CD8-positive, alpha-beta memory T cell (primary cell): ENCODE measurements at regions not wholly inside any gene's neighbourhood (a gene's known extent, or its start where the extent isn't known, plus 50 kb on each side); places are given as distances from the start of the nearest gene placed in this dataset.

Experiments
- CTCF ChIA-PET: fragments of 350-600 bp; sonication (Branson Sonifier 250); formaldehyde crosslinking; loops from one replicate; lab custom pipeline; 2021; ENCODE audit warnings: antibody characterized with exemption; lab: Charles Lee
- POLR2A ChIA-PET: fragments of 350-600 bp; sonication (Branson Sonifier 250); formaldehyde crosslinking; loops from one replicate; lab custom pipeline; 2021; ENCODE audit warnings: antibody characterized with exemption; lab: Charles Lee
- DNase-seq, 5 donors: peaks; one replicate each; pipeline versions ENCODE4 v3.0.0 to v3.0.0-alpha.2; 2020 to 2022; ENCODE audit warnings: mixed read lengths in 1 of 5
- H3K27ac ChIP-seq: one replicate; pipeline ENCODE4 v1.7.0; 2013; ENCODE audit warnings: low read depth, mild to moderate bottlenecking, low read length, moderate library complexity
- H3K27me3 ChIP-seq: 2 replicates; pipeline ENCODE4 v1.7.0; 2013; ENCODE audit warnings: low read length, mild to moderate bottlenecking; ENCODE audit not compliant: insufficient read depth, poor library complexity, severe bottlenecking
- H3K36me3 ChIP-seq: 2 replicates; pipeline ENCODE4 v1.7.0; 2013; ENCODE audit warnings: mild to moderate bottlenecking, low read length, moderate library complexity; ENCODE audit not compliant: insufficient read depth
- H3K4me1 ChIP-seq: 2 replicates; pipeline ENCODE4 v1.7.0; 2013; ENCODE audit warnings: mild to moderate bottlenecking, low read length, moderate library complexity; ENCODE audit not compliant: insufficient read depth
- H3K4me3 ChIP-seq: 2 replicates; pipeline ENCODE4 v1.7.0; 2013; ENCODE audit warnings: mild to moderate bottlenecking, low read length
- H3K9me3 ChIP-seq: 2 replicates; pipeline ENCODE4 v1.7.0; 2013; ENCODE audit warnings: mild to moderate bottlenecking, low read length
- H3K27ac Mint-ChIP-seq, 8 donors: one replicate each; pipeline ENCODE4 v1.8.0; 2020 to 2021; ENCODE audit warnings: mixed read lengths in 8 of 8, mild to moderate bottlenecking in 6 of 8, inconsistent platforms in 3 of 8, moderate library complexity in 3 of 8
- H3K27me3 Mint-ChIP-seq, 2 donors: one replicate each; pipeline ENCODE4 v1.8.0; 2020 to 2021; ENCODE audit warnings: mixed read lengths in 2 of 2, mild to moderate bottlenecking in 1 of 2, moderate library complexity in 1 of 2
- H3K36me3 Mint-ChIP-seq, 3 donors: one replicate each; pipeline ENCODE4 v1.8.0; 2020 to 2021; ENCODE audit warnings: mixed read lengths in 3 of 3, inconsistent platforms in 1 of 3, mild to moderate bottlenecking in 1 of 3
- H3K4me1 Mint-ChIP-seq, 3 donors: one replicate each; pipeline ENCODE4 v1.8.0; 2020 to 2021; ENCODE audit warnings: mixed read lengths in 3 of 3, inconsistent platforms in 1 of 3, mild to moderate bottlenecking in 1 of 3
- H3K4me3 Mint-ChIP-seq, 7 donors: one replicate each; pipeline ENCODE4 v1.8.0; 2020 to 2021; ENCODE audit warnings: mixed read lengths in 7 of 7, mild to moderate bottlenecking in 6 of 7, moderate library complexity in 4 of 7, inconsistent platforms in 2 of 7
- H3K9me3 Mint-ChIP-seq, 5 donors: one replicate each; pipeline ENCODE4 v1.8.0; 2020 to 2022; ENCODE audit warnings: mixed read lengths in 5 of 5, mild to moderate bottlenecking in 3 of 5, moderate library complexity in 2 of 5, inconsistent platforms in 1 of 5

DNA sequence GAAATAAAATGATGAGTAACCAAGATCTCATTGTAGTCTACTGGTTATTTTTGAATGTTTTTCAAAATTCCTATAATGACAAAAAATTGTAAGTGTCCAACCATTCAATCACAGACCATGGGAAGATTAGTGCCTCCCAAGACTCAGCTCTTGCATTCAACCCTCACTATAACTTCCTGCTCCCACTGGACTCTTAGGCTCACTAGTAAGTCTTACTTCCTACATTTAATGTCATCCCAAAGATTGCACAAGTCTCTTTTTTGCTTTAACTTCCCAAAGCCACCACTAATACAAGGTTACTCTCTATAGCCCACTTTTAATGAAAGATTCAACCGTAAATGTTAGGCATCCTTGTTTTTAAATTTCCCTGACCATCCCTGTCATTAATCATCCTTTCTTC lies 111.9 kb upstream of the NRBF2 start:
- Mint-ChIP-seq H3K9me3 (no peaks in the 10 kb centered on the region), H3K36me3 (no peaks in the 10 kb centered on the region), H3K27ac (no peak overlapping the region), H3K4me1 (no peaks in the 10 kb centered on the region), H3K4me3 (no peak overlapping the region), H3K27me3 (peaks cover 2 to 29% of the 10 kb centered on the region in 2 donors)
- ChIA-PET CTCF (no interaction called here), POLR2A (no interaction called here)
- H3K9me3 ChIP-seq = no peaks in the 10 kb centered on the region
- H3K36me3 ChIP-seq = no peaks in the 10 kb centered on the region
- no peaks in the 10 kb centered on the region for H3K27me3 ChIP-seq
- no peak overlapping the region for H3K27ac ChIP-seq
- H3K4me3 ChIP-seq = no peak overlapping the region
- no peak for DNase-seq
- H3K4me1 ChIP-seq = no peaks in the 10 kb centered on the region

DNA sequence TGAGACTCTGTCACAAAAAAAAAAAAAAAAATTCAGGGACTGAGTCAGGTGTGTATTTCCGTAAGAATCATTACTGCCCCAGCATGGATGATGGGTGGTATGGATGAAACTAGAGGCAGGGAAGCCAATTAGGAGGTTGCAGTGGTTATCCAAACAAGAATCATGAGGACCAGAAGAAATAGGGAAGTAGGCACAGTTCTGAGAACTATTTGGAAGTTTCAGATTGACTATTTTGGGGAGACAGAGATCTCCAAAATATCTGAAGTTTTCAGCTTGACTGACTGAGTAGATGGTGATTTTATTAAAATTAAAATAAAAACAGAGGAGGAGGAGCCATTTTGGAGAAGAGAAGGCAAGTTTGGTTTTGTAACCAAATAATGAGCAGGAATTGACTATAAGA lies 119.4 kb upstream of the NRBF2 start:
- H3K36me3 ChIP-seq = no peaks in the 10 kb centered on the region
- H3K9me3 ChIP-seq = no peaks in the 10 kb centered on the region
- Mint-ChIP-seq H3K27me3 (peaks cover 6 to 17% of the 10 kb centered on the region in 2 donors), H3K27ac (no peak overlapping the region), H3K36me3 (no peaks in the 10 kb centered on the region), H3K4me3 (no peak overlapping the region), H3K4me1 (no peaks in the 10 kb centered on the region), H3K9me3 (no peaks in the 10 kb centered on the region)
- DNase-seq = no peak
- H3K27me3 ChIP-seq = no peaks in the 10 kb centered on the region
- no peaks in the 10 kb centered on the region for H3K4me1 ChIP-seq
- no peak overlapping the region for H3K4me3 ChIP-seq
- POLR2A ChIA-PET = no interaction called here
- CTCF ChIA-PET = no interaction called here
- H3K27ac ChIP-seq = no peak overlapping the region

DNA sequence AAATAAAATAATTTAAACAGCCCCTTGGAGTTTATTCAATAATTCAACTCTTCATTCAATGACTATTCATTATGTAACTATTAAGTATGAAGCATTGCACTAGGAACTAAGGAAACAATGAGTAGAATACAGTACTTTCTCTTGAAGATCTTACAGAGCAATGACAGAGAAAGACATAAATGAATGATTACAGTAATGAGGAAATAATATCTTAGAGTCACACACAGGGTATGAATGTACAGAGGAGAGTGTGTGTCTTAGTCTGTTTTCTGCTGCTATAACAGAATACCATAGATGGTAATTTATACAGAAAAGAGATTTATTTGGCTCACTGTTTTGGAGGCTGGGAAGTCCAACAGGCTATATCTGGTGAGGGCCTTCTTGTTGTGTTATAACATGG lies 120.5 kb upstream of the NRBF2 start:
- no peaks in the 10 kb centered on the region for H3K4me1 ChIP-seq
- no peak overlapping the region for H3K27ac ChIP-seq
- no peaks in the 10 kb centered on the region for H3K27me3 ChIP-seq
- H3K27ac Mint-ChIP-seq = no peak overlapping the region
- H3K27me3 Mint-ChIP-seq = peaks cover 6 to 18% of the 10 kb centered on the region in 2 donors
- DNase-seq = no peak
- no peaks in the 10 kb centered on the region for H3K36me3 Mint-ChIP-seq
- H3K36me3 ChIP-seq = no peaks in the 10 kb centered on the region
- CTCF ChIA-PET = no interaction called here
- H3K4me3 ChIP-seq = no peak overlapping the region
- H3K9me3 ChIP-seq = no peaks in the 10 kb centered on the region
- no peak overlapping the region for H3K4me3 Mint-ChIP-seq
- no peaks in the 10 kb centered on the region for H3K9me3 Mint-ChIP-seq
- H3K4me1 Mint-ChIP-seq = no peaks in the 10 kb centered on the region
- POLR2A ChIA-PET = no interaction called here

DNA sequence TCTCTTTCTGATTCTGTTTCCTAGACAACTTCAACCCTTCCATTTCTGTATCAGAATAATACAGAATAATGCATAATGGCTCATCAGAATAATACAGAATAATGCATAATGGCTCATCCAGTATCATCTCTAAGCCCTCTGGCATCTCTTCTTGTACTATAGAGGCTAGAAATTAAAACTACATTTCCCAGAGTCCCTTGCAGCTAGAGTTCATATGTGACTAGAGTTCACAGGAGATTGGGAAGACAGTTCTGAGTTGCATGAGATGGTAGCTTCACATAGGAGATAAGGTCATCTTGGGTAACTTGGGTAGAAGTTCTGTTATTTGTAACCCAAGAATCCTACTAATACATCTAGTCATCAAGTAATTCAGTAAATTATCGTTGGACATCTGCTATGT lies 122.9 kb upstream of the NRBF2 start:
- CTCF ChIA-PET = interaction anchor here (2.0 kb wide), 1 partner anchor 11 kb away, joined by 4 read pairs; no protein-coding TSS in a partner anchor
- Histone ChIP-seq H3K9me3 (no peaks in the 10 kb centered on the region), H3K4me1 (no peaks in the 10 kb centered on the region), H3K36me3 (no peaks in the 10 kb centered on the region), H3K4me3 (no peak overlapping the region), H3K27ac (no peak overlapping the region), H3K27me3 (no peaks in the 10 kb centered on the region)
- Mint-ChIP-seq H3K36me3 (no peaks in the 10 kb centered on the region), H3K4me1 (no peaks in the 10 kb centered on the region), H3K9me3 (no peaks in the 10 kb centered on the region), H3K4me3 (no peak overlapping the region), H3K27me3 (peaks cover 8 to 27% of the 10 kb centered on the region in 2 donors), H3K27ac (no peak overlapping the region)
- POLR2A ChIA-PET = no interaction called here
- no peak for DNase-seq

DNA sequence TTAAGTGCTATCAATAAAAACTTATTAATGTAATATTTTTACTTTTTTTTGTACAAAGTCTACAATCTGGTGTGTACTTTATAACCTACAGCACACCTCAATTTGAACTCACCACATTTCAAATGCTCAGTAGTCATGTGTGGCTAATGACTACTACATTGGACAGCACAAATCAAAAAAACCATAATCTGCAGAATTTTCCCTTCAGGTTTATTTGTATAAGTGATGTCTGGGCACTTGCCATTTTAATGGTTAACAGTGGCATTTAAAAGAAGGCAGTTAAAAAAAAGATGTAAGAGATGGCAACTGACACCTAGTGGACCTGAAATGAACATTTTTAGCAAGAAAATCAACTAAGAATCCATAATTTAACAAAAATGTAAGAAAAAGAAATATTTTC lies 124.6 kb upstream of the NRBF2 start:
- Mint-ChIP-seq H3K27ac (no peak overlapping the region), H3K36me3 (no peaks in the 10 kb centered on the region), H3K4me1 (no peaks in the 10 kb centered on the region), H3K27me3 (peaks cover 12 to 42% of the 10 kb centered on the region in 2 donors), H3K9me3 (no peaks in the 10 kb centered on the region), H3K4me3 (no peak overlapping the region)
- Histone ChIP-seq H3K36me3 (no peaks in the 10 kb centered on the region), H3K27me3 (no peaks in the 10 kb centered on the region), H3K9me3 (no peaks in the 10 kb centered on the region), H3K4me3 (no peak overlapping the region), H3K4me1 (no peaks in the 10 kb centered on the region), H3K27ac (no peak overlapping the region)
- no peak for DNase-seq
- CTCF ChIA-PET = interaction anchor here (1.4 to 2.0 kb wide), 2 partner anchors 9 to 418 kb away, joined by 3 to 4 read pairs; no protein-coding TSS in a partner anchor
- POLR2A ChIA-PET = no interaction called here

DNA sequence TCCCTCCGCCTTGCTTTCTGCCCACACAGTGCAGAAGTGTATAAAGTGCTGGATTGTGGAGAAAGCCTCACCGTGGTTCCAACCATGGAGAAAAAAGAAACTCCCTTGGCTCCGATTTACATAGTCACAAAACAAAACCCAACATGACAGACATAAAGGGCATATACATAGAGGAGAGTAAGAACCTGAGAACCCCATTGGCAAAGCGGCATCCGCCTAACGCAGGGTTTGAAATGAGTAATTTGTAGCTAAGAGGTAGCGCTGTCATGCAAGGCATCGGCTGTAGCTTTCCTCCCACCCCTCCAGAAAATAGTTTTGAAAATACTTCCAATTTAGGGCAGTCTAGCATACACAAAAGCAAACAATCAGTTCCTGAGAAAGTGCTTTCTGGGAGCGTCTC lies 126.0 kb upstream of the NRBF2 start:
- H3K36me3 ChIP-seq = no peaks in the 10 kb centered on the region
- H3K27me3 Mint-ChIP-seq = peaks cover 15 to 51% of the 10 kb centered on the region in 2 donors
- H3K27ac ChIP-seq = no peak overlapping the region
- H3K4me1 ChIP-seq = no peaks in the 10 kb centered on the region
- peaks cover 3% of the 10 kb centered on the region for H3K27me3 ChIP-seq
- no peak overlapping the region for H3K4me3 ChIP-seq
- no peak overlapping the region for H3K27ac Mint-ChIP-seq
- peak overlapping the region in 2 of 7 donors; percentile 10 to 37 for H3K4me3 Mint-ChIP-seq
- ChIA-PET POLR2A (interaction anchor here (0.6 kb wide), 1 partner anchor 18 kb away, joined by 7 read pairs; no protein-coding TSS in a partner anchor), CTCF (no interaction called here)
- DNase-seq = no peak
- no peaks in the 10 kb centered on the region for H3K36me3 Mint-ChIP-seq
- no peaks in the 10 kb centered on the region for H3K9me3 Mint-ChIP-seq
- H3K4me1 Mint-ChIP-seq = no peaks in the 10 kb centered on the region
- no peaks in the 10 kb centered on the region for H3K9me3 ChIP-seq

DNA sequence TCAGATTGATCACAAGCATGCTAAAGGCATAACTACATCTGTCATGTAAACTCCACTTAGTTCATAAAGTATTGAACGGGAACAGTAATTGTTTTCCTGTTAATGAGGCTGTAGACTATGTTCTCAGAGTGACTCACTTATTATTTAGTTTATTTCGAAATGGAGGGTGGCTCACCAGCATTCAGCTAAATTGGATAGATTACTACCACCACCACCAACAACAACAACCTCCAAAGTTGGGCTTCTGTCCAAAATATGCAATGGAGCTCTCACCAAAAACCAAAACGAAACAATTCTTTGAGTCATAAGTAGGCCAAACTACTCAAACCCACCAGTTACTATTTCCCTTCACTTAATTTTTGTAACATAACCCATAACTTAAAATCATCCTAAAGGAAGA lies 127.9 kb upstream of the NRBF2 start:
- ChIA-PET CTCF (no interaction called here), POLR2A (no interaction called here)
- Mint-ChIP-seq H3K27me3 (peaks cover 20 to 68% of the 10 kb centered on the region in 2 donors), H3K4me3 (no peak overlapping the region), H3K4me1 (no peaks in the 10 kb centered on the region), H3K9me3 (no peaks in the 10 kb centered on the region), H3K36me3 (no peaks in the 10 kb centered on the region), H3K27ac (no peak overlapping the region)
- Histone ChIP-seq H3K4me1 (no peaks in the 10 kb centered on the region), H3K27me3 (peaks cover 3% of the 10 kb centered on the region), H3K4me3 (no peak overlapping the region), H3K9me3 (no peaks in the 10 kb centered on the region), H3K36me3 (no peaks in the 10 kb centered on the region), H3K27ac (no peak overlapping the region)
- DNase-seq = no peak

DNA sequence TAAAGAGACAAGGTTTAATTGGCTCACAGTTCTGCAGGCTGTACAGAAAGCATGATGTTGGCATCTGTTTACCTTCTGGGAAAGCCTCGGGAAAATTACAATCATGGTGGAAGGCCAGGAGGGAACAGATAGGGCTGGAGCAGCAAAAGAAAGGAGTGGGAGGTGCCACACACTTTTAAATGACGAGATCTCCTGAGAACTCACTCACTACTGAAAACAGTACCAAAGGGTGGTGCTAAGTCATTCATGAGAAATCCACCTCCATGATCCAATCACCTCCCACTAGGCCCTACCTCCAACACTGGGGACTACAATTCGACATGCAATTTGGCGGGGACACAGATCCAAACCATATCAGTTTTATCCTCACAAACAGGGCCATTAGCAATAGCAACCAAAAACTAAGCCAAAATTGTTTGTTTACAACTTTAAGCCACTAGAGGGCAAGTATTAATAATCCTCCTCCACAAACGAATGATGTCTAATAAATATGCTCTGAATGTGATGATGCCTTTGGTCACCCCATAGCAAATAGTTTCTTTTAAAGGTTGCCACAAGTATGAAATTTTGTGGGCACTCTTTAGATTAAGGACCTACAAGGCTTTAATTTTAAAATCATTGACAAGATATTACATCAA lies 129.2 kb upstream of the NRBF2 start:
- H3K4me3 ChIP-seq = no peak overlapping the region
- no peak overlapping the region for H3K4me3 Mint-ChIP-seq
- peak in 1 of 5 donors; percentile 1 for DNase-seq
- H3K9me3 ChIP-seq = no peaks in the 10 kb centered on the region
- H3K27me3 ChIP-seq = peaks cover 3% of the 10 kb centered on the region
- ChIA-PET CTCF (no interaction called here), POLR2A (no interaction called here)
- no peaks in the 10 kb centered on the region for H3K9me3 Mint-ChIP-seq
- no peaks in the 10 kb centered on the region for H3K36me3 Mint-ChIP-seq
- no peak overlapping the region for H3K27ac ChIP-seq
- peaks cover 16 to 68% of the 10 kb centered on the region in 2 donors for H3K27me3 Mint-ChIP-seq
- no peaks in the 10 kb centered on the region for H3K36me3 ChIP-seq
- H3K27ac Mint-ChIP-seq = no peak overlapping the region
- no peaks in the 10 kb centered on the region for H3K4me1 ChIP-seq
- no peaks in the 10 kb centered on the region for H3K4me1 Mint-ChIP-seq
